ENCODE measurements at regions not wholly inside any gene's neighbourhood (a gene's known extent, or its start where the extent isn't known, plus 50 kb on each side); places are given as distances from the start of the nearest gene placed in this dataset.
A peak's percentile ranks its signal among the peaks of the same experiment; 100 is the strongest.
"Not testable (repeated sequence)": the region's sequence is repeated elsewhere in the genome, so short reads cannot be mapped to it uniquely, and the experiment has no call there.

GRCh38 chr7:8325067-8325466 lies 63.1 kb upstream of the ICA1 start:
- DNase-seq: no peak
- Histone ChIP-seq H3K27me3 (no peaks in the 10 kb centered on the region), H3K4me1 (no peaks in the 10 kb centered on the region), H3K4me3 (no peak overlapping the region), H3K36me3 (no peaks in the 10 kb centered on the region), H3K27ac (no peak overlapping the region), H3K9me3 (peaks cover 0 to 4% (median 0%) of the 10 kb centered on the region in 4 donors)
- intact Hi-C loops (cut with DNase I; ENCODE audit: low total_unique reads): no loop called here
- TF ChIP-seq POLR2AphosphoS5 (IDR thresholded peaks at IDR 0.05): no peak
- no peak for TF ChIP-seq POLR2A (IDR thresholded peaks at IDR 0.05)
- TF ChIP-seq, protein P1, sequence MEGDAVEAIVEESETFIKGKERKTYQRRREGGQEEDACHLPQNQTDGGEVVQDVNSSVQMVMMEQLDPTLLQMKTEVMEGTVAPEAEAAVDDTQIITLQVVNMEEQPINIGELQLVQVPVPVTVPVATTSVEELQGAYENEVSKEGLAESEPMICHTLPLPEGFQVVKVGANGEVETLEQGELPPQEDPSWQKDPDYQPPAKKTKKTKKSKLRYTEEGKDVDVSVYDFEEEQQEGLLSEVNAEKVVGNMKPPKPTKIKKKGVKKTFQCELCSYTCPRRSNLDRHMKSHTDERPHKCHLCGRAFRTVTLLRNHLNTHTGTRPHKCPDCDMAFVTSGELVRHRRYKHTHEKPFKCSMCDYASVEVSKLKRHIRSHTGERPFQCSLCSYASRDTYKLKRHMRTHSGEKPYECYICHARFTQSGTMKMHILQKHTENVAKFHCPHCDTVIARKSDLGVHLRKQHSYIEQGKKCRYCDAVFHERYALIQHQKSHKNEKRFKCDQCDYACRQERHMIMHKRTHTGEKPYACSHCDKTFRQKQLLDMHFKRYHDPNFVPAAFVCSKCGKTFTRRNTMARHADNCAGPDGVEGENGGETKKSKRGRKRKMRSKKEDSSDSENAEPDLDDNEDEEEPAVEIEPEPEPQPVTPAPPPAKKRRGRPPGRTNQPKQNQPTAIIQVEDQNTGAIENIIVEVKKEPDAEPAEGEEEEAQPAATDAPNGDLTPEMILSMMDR (IDR thresholded peaks at IDR 0.05): no peak
- 73 to 85% (median 81%) methylated on average over 1 of the region's 1 CpG for WGBS, 5 donors

- 89 to 100% (median 93%) methylated on average over 3 of the region's 3 CpGs for WGBS, 5 donors
- DNase-seq: no peak
- Histone ChIP-seq H3K4me1 (no peaks in the 10 kb centered on the region), H3K9me3 (no peaks in the 10 kb centered on the region), H3K27ac (no peak overlapping the region), H3K27me3 (no peaks in the 10 kb centered on the region), H3K4me3 (no peak overlapping the region), H3K36me3 (no peaks in the 10 kb centered on the region)
- intact Hi-C loops (cut with DNase I; ENCODE audit: low total_unique reads): no loop called here
- TF ChIP-seq, protein P1 (IDR thresholded peaks at IDR 0.05): no peak
- TF ChIP-seq POLR2AphosphoS5 (IDR thresholded peaks at IDR 0.05) (no peak), POLR2A (IDR thresholded peaks at IDR 0.05) (no peak), EP300 (IDR thresholded peaks at IDR 0.05) (no peak)
Measured at GRCh38 chr7:8327199-8327598, 65.2 kb upstream of the ICA1 start.

DNA sequence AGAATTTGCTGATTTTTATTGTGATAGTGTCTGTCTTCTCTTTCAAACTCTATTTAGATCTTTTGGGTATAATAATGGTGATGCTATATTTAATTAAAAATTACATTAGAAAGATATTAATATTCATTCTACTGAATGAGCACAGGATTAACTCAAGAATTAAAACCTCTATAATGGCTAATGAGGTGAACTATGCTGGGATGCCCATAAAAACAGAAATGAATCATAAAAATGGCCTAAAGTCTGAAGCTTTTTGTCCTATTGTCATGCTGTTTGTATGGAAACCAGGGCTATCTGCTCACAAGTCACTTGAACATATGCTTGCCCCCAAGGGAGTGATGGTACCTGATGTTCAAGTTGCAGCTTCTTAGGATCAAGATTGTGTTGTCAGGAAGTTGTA lies 76.2 kb upstream of the ICA1 start:
- Histone ChIP-seq H3K4me3 (no peak overlapping the region), H3K9me3 (no peaks in the 10 kb centered on the region), H3K4me1 (no peaks in the 10 kb centered on the region), H3K27me3 (no peaks in the 10 kb centered on the region), H3K36me3 (no peaks in the 10 kb centered on the region), H3K27ac (no peak overlapping the region)
- intact Hi-C loops (cut with DNase I; ENCODE audit: low total_unique reads): no loop called here
- no peak for DNase-seq
- TF ChIP-seq EP300 (IDR thresholded peaks at IDR 0.05) (no peak), POLR2AphosphoS5 (IDR thresholded peaks at IDR 0.05) (no peak), POLR2A (IDR thresholded peaks at IDR 0.05) (no peak)
- TF ChIP-seq, protein P1 (IDR thresholded peaks at IDR 0.05): no peak

DNA sequence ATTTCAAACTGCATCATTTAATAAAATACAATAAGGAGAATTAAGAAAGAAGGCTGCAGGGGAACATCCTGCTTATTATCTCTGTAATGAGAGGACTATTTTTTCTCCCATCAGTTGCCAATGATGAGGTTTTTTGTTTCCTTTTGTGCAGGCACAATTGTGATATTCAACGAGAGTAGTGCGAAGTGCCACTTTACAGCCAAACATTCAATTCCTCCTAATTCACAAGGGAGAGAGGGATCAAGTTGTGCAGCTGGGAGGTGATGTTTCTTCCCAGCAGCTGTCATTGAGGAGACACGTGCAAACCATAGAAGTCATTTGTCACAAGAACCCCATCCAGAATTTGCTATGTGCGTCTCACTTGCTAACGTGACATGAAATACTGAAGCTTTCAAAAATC lies 81.6 kb upstream of the ICA1 start:
- no peak overlapping the region for H3K27ac ChIP-seq
- WGBS, 5 donors: 57 to 73% (median 63%) methylated on average over 5 of the region's 5 CpGs
- H3K27me3 ChIP-seq: no peaks in the 10 kb centered on the region
- H3K4me3 ChIP-seq: no peak overlapping the region
- intact Hi-C loops (cut with DNase I; ENCODE audit: low total_unique reads): no loop called here
- peak in 1 of 2 donors; percentile 6 for DNase-seq
- H3K36me3 ChIP-seq: no peaks in the 10 kb centered on the region
- H3K4me1 ChIP-seq: no peaks in the 10 kb centered on the region
- no peaks in the 10 kb centered on the region for H3K9me3 ChIP-seq
- TF ChIP-seq EP300 (IDR thresholded peaks at IDR 0.05) (no peak), POLR2AphosphoS5 (IDR thresholded peaks at IDR 0.05) (no peak), POLR2A (IDR thresholded peaks at IDR 0.05) (no peak)
- TF ChIP-seq, protein P1 (IDR thresholded peaks at IDR 0.05): no peak

- H3K27me3 ChIP-seq; H3K36me3 ChIP-seq; H3K9me3 ChIP-seq; H3K4me3 ChIP-seq; DNase-seq; intact Hi-C loops (cut with DNase I; ENCODE audit: low total_unique reads); H3K27ac ChIP-seq; H3K4me1 ChIP-seq: not testable (repeated sequence)
- 51 to 69% (median 57%) methylated on average over 2 of the region's 2 CpGs for WGBS, 5 donors
Measured at GRCh38 chr7:8347395-8347794, 85.4 kb upstream of the ICA1 start.

GRCh38 chr7:8351654-8352053 lies 81.8 kb upstream of the NXPH1 start:
- H3K4me3 ChIP-seq; H3K9me3 ChIP-seq; H3K4me1 ChIP-seq; intact Hi-C loops (cut with DNase I; ENCODE audit: low total_unique reads); H3K27me3 ChIP-seq; H3K27ac ChIP-seq; H3K36me3 ChIP-seq; DNase-seq: not testable (repeated sequence)
- WGBS, 5 donors: 89 to 96% (median 93%) methylated on average over 19 to 20 of the region's 20 CpGs
